Midbrain (tissue), 1 donor: ENCODE measurements at regions not wholly inside any gene's neighbourhood (a gene's known extent, or its start where the extent isn't known, plus 50 kb on each side); places are given as distances from the start of the nearest gene placed in this dataset.

ENCODE experiments used
- DNase-seq: peaks from one replicate; lab custom pipeline; 2025; lab: John Stamatoyannopoulos, UW

- no peak for DNase-seq
Observed at GRCh38 chr10:130230036-130230435, 93.8 kb downstream of the GLRX3 start.

GRCh38 chr10:130230611-130231010 is 94.4 kb downstream of the GLRX3 start:
- no peak for DNase-seq

GRCh38 chr10:130231251-130231741 is 95.1 kb downstream of the GLRX3 start:
- no peak for DNase-seq

- DNase-seq = no peak
Observed at GRCh38 chr10:130232166-130233034, 96.2 kb downstream of the GLRX3 start.

- DNase-seq = no peak
Observed at GRCh38 chr10:130233035-130233360, 96.8 kb downstream of the GLRX3 start.

GRCh38 chr10:130233426-130233825 is 97.2 kb downstream of the GLRX3 start:
- DNase-seq = no peak

- no peak for DNase-seq
Observed at GRCh38 chr10:130234171-130234965, 98.2 kb downstream of the GLRX3 start.

GRCh38 chr10:130236711-130237110 is 100.5 kb downstream of the GLRX3 start:
- no peak for DNase-seq

- DNase-seq = no peak
Observed at GRCh38 chr10:130240409-130240808, 104.2 kb downstream of the GLRX3 start.

- DNase-seq = no peak
Observed at GRCh38 chr10:130242513-130242912, 106.3 kb downstream of the GLRX3 start.

GRCh38 chr10:130243015-130243414 is 106.8 kb downstream of the GLRX3 start:
- DNase-seq = no peak

- no peak for DNase-seq
Observed at GRCh38 chr10:130244031-130244927, 108.1 kb downstream of the GLRX3 start.

GRCh38 chr10:130244928-130245495 is 108.8 kb downstream of the GLRX3 start:
- DNase-seq = no peak

GRCh38 chr10:130246113-130246512 is 109.9 kb downstream of the GLRX3 start:
- DNase-seq = no peak

GRCh38 chr10:130250127-130250526 is 113.9 kb downstream of the GLRX3 start:
- DNase-seq = no peak

GRCh38 chr10:130251766-130252165 is 115.6 kb downstream of the GLRX3 start:
- no peak for DNase-seq

- no peak for DNase-seq
Observed at GRCh38 chr10:130254243-130254642, 118.1 kb downstream of the GLRX3 start.

GRCh38 chr10:130254662-130255061 is 118.5 kb downstream of the GLRX3 start:
- DNase-seq = no peak

- no peak for DNase-seq
Observed at GRCh38 chr10:130255777-130256176, 119.6 kb downstream of the GLRX3 start.

GRCh38 chr10:130257897-130258296 is 121.7 kb downstream of the GLRX3 start:
- DNase-seq = no peak

GRCh38 chr10:130259380-130259779 is 123.2 kb downstream of the GLRX3 start:
- no peak for DNase-seq

- DNase-seq = no peak
Observed at GRCh38 chr10:130261306-130261705, 125.1 kb downstream of the GLRX3 start.
